OCI-LY7 (cell line): ENCODE measurements at regions not wholly inside any gene's neighbourhood (a gene's known extent, or its start where the extent isn't known, plus 50 kb on each side); places are given as distances from the start of the nearest gene placed in this dataset.

Experiments
- BruUV-seq: library from RNA; stranded (reverse); fragments of 400-500 nt; replicated peaks from 2 replicates; lab custom pipeline; 2021; lab: Mats Ljungman, UMichigan
- CTCF ChIA-PET: fragments of 300-600 bp; sonication (Branson Sonifier 250); formaldehyde crosslinking; loops from one replicate; lab custom pipeline; 2022; ENCODE audit warnings: antibody characterized with exemption; ENCODE audit not compliant: unreplicated experiment; lab: Charles Lee
- POLR2A ChIA-PET: fragments of 300-600 bp; sonication (Branson Sonifier 250); formaldehyde crosslinking; loops from one replicate; lab custom pipeline; 2022; ENCODE audit warnings: antibody characterized with exemption; lab: Charles Lee
- DNase-seq: peaks from one replicate; pipeline ENCODE4 v3.0.0-alpha.2; 2015; ENCODE audit warnings: low spot score
- H2AFZ ChIP-seq: fragments of 200-600 bp; sonication (generic), shearing (Covaris generic); 2 replicates; pipeline ENCODE4 v1.6.1; 2014; ENCODE audit warnings: mild to moderate bottlenecking, antibody characterized with exemption, low read length, moderate library complexity
- H3K27ac ChIP-seq: fragments of 200-600 bp; sonication (generic); 2 replicates; pipeline ENCODE4 v1.5.1; 2014; ENCODE audit warnings: mixed run types, low read depth, mild to moderate bottlenecking, moderate library complexity, low read length, inconsistent platforms; ENCODE audit not compliant: poor library complexity, severe bottlenecking
- H3K36me3 ChIP-seq: fragments of 200-600 bp; sonication (generic); 2 replicates; pipeline ENCODE4 v1.6.1; 2014; ENCODE audit warnings: mild to moderate bottlenecking, antibody characterized with exemption, low read length, moderate library complexity, mixed read lengths; ENCODE audit not compliant: insufficient read depth
- H3K4me1 ChIP-seq: fragments of 200-600 bp; sonication (generic); 2 replicates; pipeline ENCODE4 v1.5.1; 2014; ENCODE audit warnings: mild to moderate bottlenecking, low read length; ENCODE audit not compliant: insufficient read depth, poor library complexity, severe bottlenecking
- H3K4me2 ChIP-seq: fragments of 200-600 bp; sonication (generic); 2 replicates; pipeline ENCODE4 v1.6.1; 2014; ENCODE audit warnings: mild to moderate bottlenecking, low read length
- H3K4me3 ChIP-seq: fragments of 200-600 bp; sonication (generic); 2 replicates; pipeline ENCODE4 v1.5.1; 2014; ENCODE audit warnings: mild to moderate bottlenecking, low read depth, low read length; ENCODE audit not compliant: poor library complexity, severe bottlenecking
- H3K79me2 ChIP-seq: fragments of 200-600 bp; sonication (generic); 2 replicates; pipeline ENCODE4 v1.6.1; 2016; ENCODE audit warnings: low read depth, mild to moderate bottlenecking, low read length, moderate library complexity, mixed read lengths; ENCODE audit not compliant: insufficient read depth
- H3K9me2 ChIP-seq: fragments of 200-600 bp; sonication (generic); 2 replicates; pipeline ENCODE4 v1.6.1; 2016; ENCODE audit warnings: mild to moderate bottlenecking, low read length, mixed read lengths; ENCODE audit not compliant: insufficient read depth
- H3K9me3 ChIP-seq: fragments of 200-600 bp; sonication (generic); 2 replicates; pipeline ENCODE4 v1.6.1; 2014; ENCODE audit warnings: mild to moderate bottlenecking, mixed run types, low read length, mixed read lengths
- H4K20me1 ChIP-seq: fragments of 200-600 bp; sonication (generic); 2 replicates; pipeline ENCODE4 v1.6.1; 2014; ENCODE audit warnings: mild to moderate bottlenecking, antibody characterized with exemption, low read length, moderate library complexity, mixed read lengths; ENCODE audit not compliant: insufficient read depth
- EZH2phosphoT487 ChIP-seq: fragments of 200-600 bp; sonication (generic); IDR thresholded peaks from 2 replicates; pipeline ENCODE4 v1.6.1; 2018; ENCODE audit warnings: low read depth, borderline replicate concordance, mild to moderate bottlenecking, mixed run types, antibody characterized with exemption, low read length, moderate library complexity, mixed read lengths
- intact Hi-C: fragments of 100-400 bp; cut with micrococcal nuclease; formaldehyde crosslinking; loops from one replicate; pipeline ENCODE4 v1.10.0; 2022; ENCODE audit not compliant: unreplicated experiment
- TF ChIP-seq, protein P1 (sequence below): fragments of 200-600 bp; sonication (generic); conservative IDR thresholded peaks from 2 replicates; pipeline ENCODE4 v1.5.1; 2014; ENCODE audit warnings: mild to moderate bottlenecking, antibody characterized with exemption, low read length, moderate library complexity, mixed read lengths

DNA sequence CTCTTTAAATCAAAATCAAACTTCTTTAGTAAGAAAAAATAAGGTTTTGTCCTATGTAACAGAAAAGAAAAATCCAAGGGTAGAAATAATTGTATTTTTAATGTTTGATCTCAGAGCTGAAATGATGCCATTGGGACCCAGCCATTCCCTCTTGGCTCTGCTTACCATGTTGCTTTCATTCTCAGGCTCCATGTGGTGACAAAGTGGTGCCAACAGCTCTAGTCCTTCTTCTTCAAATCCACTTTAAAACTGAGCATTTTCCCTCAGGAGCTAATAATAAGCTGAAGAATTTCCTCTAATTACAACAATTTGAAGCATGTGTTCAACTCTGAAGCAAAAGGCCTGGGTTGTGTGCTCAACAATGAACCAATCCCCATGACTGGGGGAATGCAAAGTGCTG is 327.9 kb downstream of the EN1 start:
- no peak overlapping the region for H3K27ac ChIP-seq
- H3K9me2 ChIP-seq = no peaks in the 10 kb centered on the region
- no peaks in the 10 kb centered on the region for H4K20me1 ChIP-seq
- no TSS peak for BruUV-seq
- intact Hi-C loops = no loop called here
- no peak overlapping the region for H2AFZ ChIP-seq
- H3K9me3 ChIP-seq = no peaks in the 10 kb centered on the region
- no peak overlapping the region for H3K4me3 ChIP-seq
- TF ChIP-seq, protein P1, sequence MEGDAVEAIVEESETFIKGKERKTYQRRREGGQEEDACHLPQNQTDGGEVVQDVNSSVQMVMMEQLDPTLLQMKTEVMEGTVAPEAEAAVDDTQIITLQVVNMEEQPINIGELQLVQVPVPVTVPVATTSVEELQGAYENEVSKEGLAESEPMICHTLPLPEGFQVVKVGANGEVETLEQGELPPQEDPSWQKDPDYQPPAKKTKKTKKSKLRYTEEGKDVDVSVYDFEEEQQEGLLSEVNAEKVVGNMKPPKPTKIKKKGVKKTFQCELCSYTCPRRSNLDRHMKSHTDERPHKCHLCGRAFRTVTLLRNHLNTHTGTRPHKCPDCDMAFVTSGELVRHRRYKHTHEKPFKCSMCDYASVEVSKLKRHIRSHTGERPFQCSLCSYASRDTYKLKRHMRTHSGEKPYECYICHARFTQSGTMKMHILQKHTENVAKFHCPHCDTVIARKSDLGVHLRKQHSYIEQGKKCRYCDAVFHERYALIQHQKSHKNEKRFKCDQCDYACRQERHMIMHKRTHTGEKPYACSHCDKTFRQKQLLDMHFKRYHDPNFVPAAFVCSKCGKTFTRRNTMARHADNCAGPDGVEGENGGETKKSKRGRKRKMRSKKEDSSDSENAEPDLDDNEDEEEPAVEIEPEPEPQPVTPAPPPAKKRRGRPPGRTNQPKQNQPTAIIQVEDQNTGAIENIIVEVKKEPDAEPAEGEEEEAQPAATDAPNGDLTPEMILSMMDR = no peak
- no peak for DNase-seq
- no peaks in the 10 kb centered on the region for H3K36me3 ChIP-seq
- H3K4me1 ChIP-seq = no peaks in the 10 kb centered on the region
- ChIA-PET CTCF (no interaction called here), POLR2A (no interaction called here)
- no peaks in the 10 kb centered on the region for H3K79me2 ChIP-seq
- no peak overlapping the region for H3K4me2 ChIP-seq

DNA sequence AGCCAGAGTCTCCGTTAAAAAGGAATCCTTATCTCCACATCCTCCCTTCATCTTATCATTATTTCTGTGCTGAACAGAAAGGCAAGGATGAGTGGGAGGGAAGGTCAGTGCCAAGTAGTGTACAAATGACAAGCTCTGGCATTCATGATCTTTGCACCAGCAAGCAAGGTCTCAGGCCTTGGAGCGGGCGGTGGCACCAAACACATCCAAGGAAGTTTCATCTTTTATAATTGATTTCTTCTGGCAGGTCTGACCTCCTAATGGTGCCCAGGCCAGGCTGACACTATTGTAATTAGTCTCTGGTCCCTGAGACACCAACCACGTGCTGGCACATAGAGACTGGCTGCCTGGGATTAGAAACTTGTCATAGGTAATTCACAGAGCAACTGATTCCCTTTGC is 336.6 kb downstream of the EN1 start:
- TF ChIP-seq, protein P1 = no peak
- TF ChIP-seq EZH2phosphoT487 = no peak
- Histone ChIP-seq H3K4me1 (no peaks in the 10 kb centered on the region), H3K4me2 (no peak overlapping the region), H4K20me1 (no peaks in the 10 kb centered on the region), H3K4me3 (no peak overlapping the region), H3K36me3 (no peaks in the 10 kb centered on the region), H3K9me2 (no peaks in the 10 kb centered on the region), H3K27ac (no peak overlapping the region), H3K79me2 (no peaks in the 10 kb centered on the region), H2AFZ (no peak overlapping the region), H3K9me3 (no peaks in the 10 kb centered on the region)
- BruUV-seq = no TSS peak
- no peak for DNase-seq
- POLR2A ChIA-PET = no interaction called here
- CTCF ChIA-PET = no interaction called here
- intact Hi-C loops = no loop called here

DNA sequence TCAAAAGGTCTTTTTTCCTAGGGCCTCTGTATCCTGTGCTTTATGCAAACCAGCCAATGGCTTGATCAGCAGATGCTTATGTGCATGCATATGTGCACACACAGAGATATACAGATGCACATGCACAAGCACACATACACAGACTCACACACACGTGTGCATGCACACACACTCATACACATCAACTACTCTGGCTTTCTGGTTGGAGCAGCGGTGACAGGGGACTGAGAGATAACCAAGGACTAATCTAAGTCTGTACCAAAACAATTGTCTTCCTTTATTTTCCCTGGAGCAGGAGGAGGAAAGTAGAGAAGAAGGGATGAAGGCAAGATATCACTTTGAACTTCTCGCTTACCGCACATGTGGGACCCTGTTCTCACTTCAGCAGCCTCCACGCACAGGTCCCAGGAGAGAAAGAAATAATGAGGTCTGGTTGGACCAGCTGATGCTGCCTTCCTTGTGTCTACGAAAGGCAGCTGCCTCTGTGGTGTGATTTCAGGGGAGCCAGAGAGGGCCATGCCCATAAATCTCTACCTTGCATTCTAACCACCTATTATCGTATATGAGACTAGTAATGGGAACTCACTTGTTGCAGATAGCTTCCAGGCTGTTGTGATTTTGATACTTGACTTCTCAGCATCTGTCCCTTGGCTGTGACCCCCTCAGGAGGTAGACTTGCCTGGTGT is 338.0 kb downstream of the EN1 start:
- intact Hi-C loops = no loop called here
- Histone ChIP-seq H3K36me3 (no peaks in the 10 kb centered on the region), H3K4me2 (no peak overlapping the region), H2AFZ (no peak overlapping the region), H3K4me3 (no peak overlapping the region), H3K79me2 (no peaks in the 10 kb centered on the region), H3K4me1 (no peaks in the 10 kb centered on the region), H4K20me1 (no peaks in the 10 kb centered on the region), H3K9me3 (no peaks in the 10 kb centered on the region), H3K27ac (no peak overlapping the region), H3K9me2 (no peaks in the 10 kb centered on the region)
- CTCF ChIA-PET = no interaction called here
- TF ChIP-seq, protein P1 = no peak
- TF ChIP-seq EZH2phosphoT487 = no peak
- no TSS peak for BruUV-seq
- no peak for DNase-seq
- POLR2A ChIA-PET = no interaction called here
